Lower lobe of right lung (tissue), 2 donors: ENCODE measurements at regions not wholly inside any gene's neighbourhood (a gene's known extent, or its start where the extent isn't known, plus 50 kb on each side); places are given as distances from the start of the nearest gene placed in this dataset.

Source experiments
- ATAC-seq, 2 donors: fragments of 200-7000 bp; cut with Tn5 transposase; one replicate each; pipeline ENCODE4 v1.9.1; 2020 to 2022; ENCODE audit warnings: mild to moderate bottlenecking in 2 of 2, moderate library complexity in 2 of 2
- DNase-seq: peaks from one replicate; pipeline ENCODE4 v3.0.0-alpha.2; 2020
- H3K27ac ChIP-seq: fragments of 200-600 bp; one replicate; pipeline ENCODE4 v1.8.0; 2022
- H3K27me3 ChIP-seq: fragments of 200-600 bp; one replicate; pipeline ENCODE4 v1.8.0; 2022; ENCODE audit warnings: low read depth
- H3K36me3 ChIP-seq: fragments of 200-600 bp; one replicate; pipeline ENCODE4 v1.8.0; 2022; ENCODE audit warnings: mild to moderate bottlenecking
- H3K4me1 ChIP-seq: fragments of 200-600 bp; one replicate; pipeline ENCODE4 v1.8.0; 2022
- H3K4me3 ChIP-seq: fragments of 200-600 bp; one replicate; pipeline ENCODE4 v1.8.0; 2022; ENCODE audit warnings: mild to moderate bottlenecking
- H3K9me3 ChIP-seq: fragments of 200-600 bp; one replicate; pipeline ENCODE4 v1.8.0; 2022
- intact Hi-C: fragments of 100-400 bp; cut with DNase I; formaldehyde crosslinking; loops from one replicate; pipeline ENCODE4 v1.11.0; 2022
- TF ChIP-seq, protein P1 (sequence below): fragments of 200-600 bp; IDR thresholded peaks from one replicate; pipeline ENCODE4 v1.8.0; 2022; ENCODE audit warnings: antibody characterized with exemption, mild to moderate bottlenecking
- donor health status: DM: no; HTN: yes; CAD: no; lungs with severe emphysema.

DNA sequence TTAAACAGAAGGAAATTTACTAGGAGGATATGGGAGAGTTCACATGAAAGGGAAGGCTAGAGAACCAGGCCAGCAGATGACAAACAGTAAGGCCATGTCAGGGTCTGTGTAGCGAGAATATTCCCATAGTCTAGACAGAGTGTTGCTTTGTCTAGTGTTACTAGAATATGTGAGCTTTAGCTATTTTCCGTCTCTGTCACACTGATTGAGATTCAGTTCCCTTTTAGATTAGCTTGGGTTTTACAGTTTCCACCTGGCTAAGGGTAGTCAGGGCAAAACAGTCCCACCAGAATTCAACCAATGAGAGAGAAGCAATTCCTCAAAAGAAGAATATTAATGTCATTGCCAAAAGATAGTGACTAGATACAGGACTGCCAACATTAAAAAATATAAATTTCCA, 82.8 kb upstream of the MDM1 start:
- Histone ChIP-seq H3K4me1 (peaks cover 6% of the 10 kb centered on the region), H3K4me3 (no peak overlapping the region), H3K36me3 (no peaks in the 10 kb centered on the region), H3K9me3 (no peaks in the 10 kb centered on the region), H3K27me3 (no peaks in the 10 kb centered on the region), H3K27ac (no peak overlapping the region)
- TF ChIP-seq, protein P1, sequence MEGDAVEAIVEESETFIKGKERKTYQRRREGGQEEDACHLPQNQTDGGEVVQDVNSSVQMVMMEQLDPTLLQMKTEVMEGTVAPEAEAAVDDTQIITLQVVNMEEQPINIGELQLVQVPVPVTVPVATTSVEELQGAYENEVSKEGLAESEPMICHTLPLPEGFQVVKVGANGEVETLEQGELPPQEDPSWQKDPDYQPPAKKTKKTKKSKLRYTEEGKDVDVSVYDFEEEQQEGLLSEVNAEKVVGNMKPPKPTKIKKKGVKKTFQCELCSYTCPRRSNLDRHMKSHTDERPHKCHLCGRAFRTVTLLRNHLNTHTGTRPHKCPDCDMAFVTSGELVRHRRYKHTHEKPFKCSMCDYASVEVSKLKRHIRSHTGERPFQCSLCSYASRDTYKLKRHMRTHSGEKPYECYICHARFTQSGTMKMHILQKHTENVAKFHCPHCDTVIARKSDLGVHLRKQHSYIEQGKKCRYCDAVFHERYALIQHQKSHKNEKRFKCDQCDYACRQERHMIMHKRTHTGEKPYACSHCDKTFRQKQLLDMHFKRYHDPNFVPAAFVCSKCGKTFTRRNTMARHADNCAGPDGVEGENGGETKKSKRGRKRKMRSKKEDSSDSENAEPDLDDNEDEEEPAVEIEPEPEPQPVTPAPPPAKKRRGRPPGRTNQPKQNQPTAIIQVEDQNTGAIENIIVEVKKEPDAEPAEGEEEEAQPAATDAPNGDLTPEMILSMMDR: no peak
- ATAC-seq (no peak), DNase-seq (no peak)
- intact Hi-C loops: no loop called here

DNA sequence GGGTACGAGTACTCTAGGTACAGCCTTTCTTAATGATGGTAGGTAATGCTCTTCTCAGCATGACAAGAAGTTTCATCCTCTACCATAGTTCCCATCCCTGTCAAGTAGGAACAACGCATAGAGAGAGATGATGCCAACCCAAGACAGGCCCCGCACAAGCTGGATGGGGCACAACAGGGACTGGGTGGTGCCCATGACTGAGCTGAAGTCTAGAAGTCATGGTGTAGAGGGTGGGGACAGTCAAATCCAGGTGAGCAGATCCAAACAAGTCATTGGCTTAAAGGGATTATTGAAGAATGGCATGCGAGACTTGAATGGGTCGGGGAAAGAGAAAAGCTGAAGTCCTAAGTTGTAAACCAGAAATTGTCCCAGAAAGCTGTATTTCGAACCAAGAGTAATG, 84.2 kb upstream of the MDM1 start:
- H3K4me1 ChIP-seq: peaks cover 6% of the 10 kb centered on the region
- TF ChIP-seq, protein P1: no peak
- no peaks in the 10 kb centered on the region for H3K27me3 ChIP-seq
- intact Hi-C loops: no loop called here
- DNase-seq: no peak
- H3K27ac ChIP-seq: no peak overlapping the region
- H3K36me3 ChIP-seq: no peaks in the 10 kb centered on the region
- ATAC-seq: no peak
- H3K4me3 ChIP-seq: no peak overlapping the region
- H3K9me3 ChIP-seq: no peaks in the 10 kb centered on the region

DNA sequence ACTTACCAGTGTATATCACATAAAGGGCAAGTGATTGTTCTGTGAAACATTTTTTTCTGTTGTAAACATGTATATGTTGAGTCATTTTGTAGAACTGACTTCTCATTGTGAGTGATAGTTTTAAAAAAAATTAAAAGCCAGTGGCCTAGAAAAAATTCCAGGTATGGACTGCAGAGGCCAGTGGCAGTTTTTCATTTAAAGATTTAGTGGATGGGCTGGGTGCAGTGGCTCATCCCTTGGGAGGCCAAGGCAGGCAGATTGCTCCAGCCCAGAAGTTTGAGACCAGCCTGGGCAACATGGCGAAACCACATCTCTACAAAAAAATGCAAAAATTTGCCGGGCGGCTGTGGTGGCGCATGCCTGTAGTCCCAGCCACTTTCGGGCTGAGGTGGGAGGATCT, 84.7 kb upstream of the MDM1 start:
- ATAC-seq (no peak), DNase-seq (no peak)
- Histone ChIP-seq H3K27ac (no peak overlapping the region), H3K4me1 (peaks cover 6% of the 10 kb centered on the region), H3K4me3 (no peak overlapping the region), H3K9me3 (no peaks in the 10 kb centered on the region), H3K36me3 (no peaks in the 10 kb centered on the region), H3K27me3 (no peaks in the 10 kb centered on the region)
- intact Hi-C loops: no loop called here
- TF ChIP-seq, protein P1: no peak

DNA sequence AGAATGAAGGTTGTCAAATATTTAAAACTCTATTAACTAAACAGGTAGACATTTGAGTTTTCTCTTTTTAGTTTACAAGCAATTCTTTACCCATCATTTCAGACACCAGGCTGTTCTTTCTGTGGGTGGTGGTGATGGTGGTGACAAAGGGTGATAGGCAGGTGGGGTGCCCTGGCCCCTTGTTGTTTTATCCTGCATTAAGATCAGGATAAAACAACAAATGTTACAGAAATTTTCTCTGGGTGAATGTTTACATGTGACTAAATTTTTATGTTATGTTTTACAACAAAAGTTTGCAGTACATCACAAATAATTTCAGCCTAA, 85.9 kb upstream of the MDM1 start:
- no peaks in the 10 kb centered on the region for H3K27me3 ChIP-seq
- intact Hi-C loops: no loop called here
- ATAC-seq: no peak
- H3K36me3 ChIP-seq: no peaks in the 10 kb centered on the region
- peaks cover 6% of the 10 kb centered on the region for H3K4me1 ChIP-seq
- DNase-seq: no peak
- no peaks in the 10 kb centered on the region for H3K9me3 ChIP-seq
- TF ChIP-seq, protein P1: no peak
- H3K4me3 ChIP-seq: no peak overlapping the region
- H3K27ac ChIP-seq: no peak overlapping the region

DNA sequence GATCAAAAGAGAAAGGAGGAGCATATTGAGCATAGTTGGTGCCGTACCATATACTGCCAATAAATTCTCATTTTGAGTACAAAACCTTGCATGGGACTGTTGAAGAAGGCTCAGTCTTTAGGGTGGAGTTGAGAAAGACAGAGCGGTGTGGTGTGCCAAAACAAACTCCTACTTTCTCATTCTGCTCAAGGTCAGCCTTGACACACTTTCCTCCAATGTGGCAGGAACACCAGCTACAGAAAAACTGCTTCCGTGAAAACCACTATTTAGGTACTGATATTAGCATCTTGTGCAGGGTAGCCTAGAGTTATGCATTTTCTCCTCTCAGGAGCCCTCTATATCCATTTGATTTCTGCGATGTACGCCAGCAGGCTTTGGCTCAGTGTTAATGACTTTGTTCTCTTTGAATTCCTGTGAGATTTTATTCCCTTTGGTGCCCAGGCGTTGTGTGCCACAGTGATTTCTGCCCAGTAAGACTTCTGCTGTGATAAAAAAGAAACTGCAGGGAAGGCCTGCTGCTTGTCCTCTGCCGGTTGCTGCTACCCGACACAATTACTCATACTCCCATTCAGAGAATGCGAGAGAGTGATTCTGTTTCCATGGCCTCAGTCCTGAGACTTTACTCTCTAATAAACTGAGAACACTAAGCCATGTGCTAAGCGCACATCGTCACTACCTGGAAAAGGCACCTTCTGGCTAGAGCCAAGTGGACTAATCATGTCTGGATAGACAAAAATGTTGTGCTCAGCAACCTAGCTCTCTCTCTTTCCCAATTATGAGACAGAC, 88.3 kb upstream of the MDM1 start:
- no peaks in the 10 kb centered on the region for H3K27me3 ChIP-seq
- H3K36me3 ChIP-seq: no peaks in the 10 kb centered on the region
- DNase-seq (no peak), ATAC-seq (no peak)
- TF ChIP-seq, protein P1: no peak
- intact Hi-C loops: no loop called here
- no peaks in the 10 kb centered on the region for H3K9me3 ChIP-seq
- no peak overlapping the region for H3K4me3 ChIP-seq
- H3K27ac ChIP-seq: no peak overlapping the region
- H3K4me1 ChIP-seq: peaks cover 6% of the 10 kb centered on the region
